GM12891 (cell line): ENCODE measurements at regions not wholly inside any gene's neighbourhood (a gene's known extent, or its start where the extent isn't known, plus 50 kb on each side); places are given as distances from the start of the nearest gene placed in this dataset.

ENCODE experiments used
- PAX5 ChIP-seq: IDR thresholded peaks from 2 replicates; pipeline ENCODE4 v1.6.1; 2011; ENCODE audit warnings: low read length, moderate library complexity, mild to moderate bottlenecking; ENCODE audit not compliant: insufficient read depth, severe bottlenecking
- POLR2A ChIP-seq: IDR thresholded peaks from 2 replicates; pipeline ENCODE4 v1.6.1; 2011; ENCODE audit warnings: low read depth, low read length, control low read depth
- POLR2AphosphoS5 ChIP-seq: IDR thresholded peaks from 2 replicates; pipeline ENCODE4 v1.6.1; 2011; ENCODE audit warnings: low read depth, low read length, control low read depth
- POU2F2 ChIP-seq: IDR thresholded peaks from 2 replicates; pipeline ENCODE4 v1.6.1; 2011; ENCODE audit warnings: low read depth, mild to moderate bottlenecking, control low read depth, low read length, moderate library complexity
- SPI1 ChIP-seq: IDR thresholded peaks from 2 replicates; pipeline ENCODE4 v1.6.1; 2011; ENCODE audit warnings: low read depth, low read length, control low read depth
- TAF1 ChIP-seq: IDR thresholded peaks from 2 replicates; pipeline ENCODE4 v1.6.1; 2011; ENCODE audit warnings: low read depth, low read length, control low read depth

GRCh38 chr4:60443068-60443467, 757.1 kb upstream of the ADGRL3 start:
- no peak for TF ChIP-seq POLR2A
- no peak for TF ChIP-seq POLR2AphosphoS5
- TF ChIP-seq TAF1: no peak
- TF ChIP-seq SPI1: no peak
- TF ChIP-seq PAX5: no peak
- TF ChIP-seq POU2F2: no peak
